WERI-Rb-1 (cell line): ENCODE measurements at regions not wholly inside any gene's neighbourhood (a gene's known extent, or its start where the extent isn't known, plus 50 kb on each side); places are given as distances from the start of the nearest gene placed in this dataset.

ENCODE experiments used
- DNase-seq: peaks from one replicate; pipeline ENCODE4 v3.0.0-alpha.2; 2020
- H3K27ac ChIP-seq: fragments of 250-450 bp; sonication (Bioruptor Pico); 2 replicates; pipeline ENCODE4 v1.5.1; 2020; ENCODE audit warnings: mild to moderate bottlenecking, moderate library complexity
- H3K27me3 ChIP-seq: fragments of 250-450 bp; sonication (Bioruptor Pico); 2 replicates; pipeline ENCODE4 v1.5.1; 2021; ENCODE audit warnings: mild to moderate bottlenecking, low read depth, moderate library complexity; ENCODE audit not compliant: insufficient read depth, severe bottlenecking
- H3K36me3 ChIP-seq: fragments of 250-450 bp; sonication (Bioruptor Pico); 2 replicates; pipeline ENCODE4 v1.5.1; 2020; ENCODE audit warnings: mild to moderate bottlenecking, moderate library complexity
- H3K4me3 ChIP-seq: 2 replicates; pipeline ENCODE4 v1.5.1; 2011; ENCODE audit warnings: low read depth, mild to moderate bottlenecking, control low read depth, low read length
- H3K9me3 ChIP-seq: fragments of 250-450 bp; sonication (Bioruptor Pico); 2 replicates; pipeline ENCODE4 v1.5.1; 2021; ENCODE audit warnings: mild to moderate bottlenecking, moderate library complexity; ENCODE audit not compliant: severe bottlenecking
- TF ChIP-seq, protein P1 (sequence below): IDR thresholded peaks from 2 replicates; pipeline ENCODE4 v1.5.1; 2011; ENCODE audit warnings: low read depth, mild to moderate bottlenecking, control low read depth, inconsistent platforms, low read length

DNA sequence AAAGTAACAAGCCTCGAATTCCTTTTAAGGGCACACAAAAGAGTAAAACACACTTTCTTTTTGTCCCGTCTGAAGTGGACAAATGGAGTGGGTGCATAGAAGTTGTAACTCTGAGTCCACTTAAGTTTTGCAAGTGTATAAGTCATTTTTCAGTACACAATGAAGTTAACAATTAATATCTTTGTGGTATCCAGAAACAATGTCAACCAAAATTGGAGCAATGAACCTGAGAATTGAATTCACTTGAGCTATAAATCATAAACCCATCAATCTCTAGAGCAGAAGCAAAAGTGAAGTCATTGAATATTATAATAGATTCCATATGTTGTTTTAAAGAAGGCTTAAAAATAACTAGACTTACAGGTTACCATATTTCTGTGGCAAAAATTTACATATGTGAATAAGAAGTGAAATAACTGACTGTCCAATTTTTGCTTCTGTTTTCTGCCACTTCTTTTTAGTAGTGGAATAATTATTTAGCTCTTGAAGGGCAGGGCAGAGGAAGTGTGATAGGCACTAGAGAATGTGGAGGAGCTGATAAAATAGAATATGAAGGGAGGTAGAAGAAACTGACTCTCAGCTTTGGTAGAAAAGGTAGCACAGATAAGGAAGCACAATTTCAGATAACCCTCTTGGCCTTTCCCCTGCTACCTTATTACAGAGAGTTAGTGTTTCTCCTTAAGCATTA is 73.9 kb upstream of the RGL1 start:
- Histone ChIP-seq H3K4me3 (no peak overlapping the region), H3K27ac (no peak overlapping the region), H3K9me3 (no peaks in the 10 kb centered on the region), H3K27me3 (no peaks in the 10 kb centered on the region), H3K36me3 (no peaks in the 10 kb centered on the region)
- TF ChIP-seq, protein P1, sequence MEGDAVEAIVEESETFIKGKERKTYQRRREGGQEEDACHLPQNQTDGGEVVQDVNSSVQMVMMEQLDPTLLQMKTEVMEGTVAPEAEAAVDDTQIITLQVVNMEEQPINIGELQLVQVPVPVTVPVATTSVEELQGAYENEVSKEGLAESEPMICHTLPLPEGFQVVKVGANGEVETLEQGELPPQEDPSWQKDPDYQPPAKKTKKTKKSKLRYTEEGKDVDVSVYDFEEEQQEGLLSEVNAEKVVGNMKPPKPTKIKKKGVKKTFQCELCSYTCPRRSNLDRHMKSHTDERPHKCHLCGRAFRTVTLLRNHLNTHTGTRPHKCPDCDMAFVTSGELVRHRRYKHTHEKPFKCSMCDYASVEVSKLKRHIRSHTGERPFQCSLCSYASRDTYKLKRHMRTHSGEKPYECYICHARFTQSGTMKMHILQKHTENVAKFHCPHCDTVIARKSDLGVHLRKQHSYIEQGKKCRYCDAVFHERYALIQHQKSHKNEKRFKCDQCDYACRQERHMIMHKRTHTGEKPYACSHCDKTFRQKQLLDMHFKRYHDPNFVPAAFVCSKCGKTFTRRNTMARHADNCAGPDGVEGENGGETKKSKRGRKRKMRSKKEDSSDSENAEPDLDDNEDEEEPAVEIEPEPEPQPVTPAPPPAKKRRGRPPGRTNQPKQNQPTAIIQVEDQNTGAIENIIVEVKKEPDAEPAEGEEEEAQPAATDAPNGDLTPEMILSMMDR, result no peak
- no peak for DNase-seq

DNA sequence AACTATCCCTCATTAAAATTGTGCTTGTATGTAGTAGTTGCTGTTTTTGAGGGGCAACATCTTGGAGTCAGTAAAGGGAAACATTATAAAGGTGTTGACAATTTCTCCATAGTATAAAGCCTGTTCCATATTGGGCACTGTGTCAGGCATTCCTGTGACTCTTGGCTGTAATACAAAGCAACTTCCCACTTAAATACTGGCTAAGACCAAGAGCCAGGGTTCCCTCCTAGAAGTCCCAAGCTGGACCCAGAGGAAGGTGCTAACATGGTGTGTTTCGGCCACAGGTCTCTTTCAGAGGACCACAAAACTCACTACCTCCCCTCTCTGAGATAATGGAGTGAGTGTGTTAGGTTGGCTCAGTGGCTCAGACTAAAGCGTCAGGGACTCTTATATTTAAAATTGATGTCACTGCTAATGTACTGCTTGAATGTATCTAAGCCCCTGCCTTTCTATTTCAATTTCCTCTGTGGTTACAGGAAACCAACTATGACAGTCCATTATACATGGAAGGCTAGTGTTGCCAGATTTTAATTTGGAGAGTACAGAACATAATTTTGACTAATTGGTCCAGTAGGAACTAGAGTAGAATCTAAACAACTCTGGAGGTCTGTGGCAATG is 74.7 kb upstream of the RGL1 start:
- no peak overlapping the region for H3K27ac ChIP-seq
- no peaks in the 10 kb centered on the region for H3K36me3 ChIP-seq
- DNase-seq, result no peak
- no peak overlapping the region for H3K4me3 ChIP-seq
- H3K27me3 ChIP-seq, result no peaks in the 10 kb centered on the region
- H3K9me3 ChIP-seq, result no peaks in the 10 kb centered on the region
- TF ChIP-seq, protein P1, result no peak

DNA sequence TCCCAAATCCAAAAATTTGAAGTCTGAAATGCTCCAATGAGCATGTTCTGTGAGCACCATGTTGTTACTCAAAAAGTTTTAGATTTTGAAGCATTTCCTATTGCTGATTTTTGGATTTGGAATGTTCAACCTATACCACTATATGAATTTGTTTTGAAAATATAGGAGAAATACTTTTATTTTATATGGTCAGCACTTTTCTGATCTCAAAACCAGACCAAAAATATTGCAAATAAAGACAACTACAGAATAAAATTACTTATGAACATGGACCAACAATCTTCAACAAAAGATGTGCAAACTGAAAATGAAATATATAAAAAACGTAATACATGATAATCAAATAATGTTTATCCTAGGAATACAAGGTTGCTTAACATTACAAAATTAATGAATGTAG is 73.7 kb upstream of the APOBEC4 start:
- TF ChIP-seq, protein P1, result no peak
- no peak overlapping the region for H3K27ac ChIP-seq
- H3K9me3 ChIP-seq, result no peaks in the 10 kb centered on the region
- no peaks in the 10 kb centered on the region for H3K27me3 ChIP-seq
- no peaks in the 10 kb centered on the region for H3K36me3 ChIP-seq
- H3K4me3 ChIP-seq, result no peak overlapping the region
- DNase-seq, result no peak

DNA sequence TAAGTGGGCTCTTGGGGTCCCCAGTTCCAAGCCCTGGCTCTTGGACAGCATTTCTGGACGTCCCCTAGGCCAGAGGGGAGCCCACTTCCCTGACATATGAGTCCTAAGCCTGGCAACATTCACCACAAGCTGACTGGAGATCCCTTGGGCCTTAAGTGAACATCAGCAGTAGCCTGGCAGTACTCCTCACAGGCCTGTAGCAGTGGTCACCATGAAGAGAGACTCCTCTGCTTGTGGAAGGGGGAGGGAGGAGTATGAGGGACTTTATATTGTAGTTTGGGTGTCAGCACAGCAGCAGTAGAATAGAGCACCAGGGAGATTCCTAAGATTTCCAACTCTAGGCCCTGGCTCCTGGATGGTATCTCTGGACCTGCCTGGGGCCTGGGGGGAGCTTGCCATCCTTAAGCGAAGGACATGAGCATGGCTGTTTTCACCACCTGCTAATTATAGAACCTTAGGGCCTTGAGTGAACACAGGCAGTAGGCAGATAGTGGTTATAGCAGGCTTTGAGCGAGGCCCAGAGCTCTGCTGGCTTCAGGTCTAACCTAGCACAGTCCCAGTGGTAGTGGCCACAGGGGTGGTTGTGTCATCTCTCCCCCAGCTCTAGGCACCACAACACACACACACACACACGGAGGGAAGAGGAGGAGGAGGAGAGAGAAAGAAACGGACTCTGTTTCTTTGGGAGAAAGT is 71.4 kb upstream of the APOBEC4 start:
- Histone ChIP-seq H3K27me3 (no peaks in the 10 kb centered on the region), H3K36me3 (no peaks in the 10 kb centered on the region), H3K4me3 (no peak overlapping the region), H3K27ac (no peak overlapping the region), H3K9me3 (no peaks in the 10 kb centered on the region)
- DNase-seq, result no peak
- TF ChIP-seq, protein P1, result no peak

DNA sequence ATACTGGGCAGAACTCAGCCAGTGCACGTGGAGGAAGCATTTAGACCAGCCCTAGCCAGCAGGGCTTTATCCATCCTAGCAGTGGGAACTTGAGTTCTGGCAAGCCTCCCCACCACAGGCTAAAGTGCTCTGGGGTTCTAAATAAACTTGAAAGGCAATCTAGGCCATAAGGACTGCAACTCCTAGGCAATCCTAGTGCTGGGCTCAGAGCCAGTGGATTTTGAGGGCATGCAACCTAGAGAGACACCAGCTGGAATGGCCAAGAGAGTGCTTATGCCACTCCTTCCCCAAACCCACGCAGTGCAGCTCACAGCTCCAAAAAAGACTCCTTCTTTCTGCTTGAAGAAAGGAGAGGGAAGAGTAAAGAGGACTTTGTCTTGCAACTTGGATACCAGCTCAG is 70.5 kb upstream of the APOBEC4 start:
- H3K27me3 ChIP-seq, result no peaks in the 10 kb centered on the region
- TF ChIP-seq, protein P1, result no peak
- H3K27ac ChIP-seq, result no peak overlapping the region
- no peaks in the 10 kb centered on the region for H3K36me3 ChIP-seq
- no peak overlapping the region for H3K4me3 ChIP-seq
- no peak for DNase-seq
- no peaks in the 10 kb centered on the region for H3K9me3 ChIP-seq
